HG02610 (cell line): ENCODE measurements at regions not wholly inside any gene's neighbourhood (a gene's known extent, or its start where the extent isn't known, plus 50 kb on each side); places are given as distances from the start of the nearest gene placed in this dataset.

Source experiments
- ATAC-seq: cut with Tn5 transposase; IDR thresholded peaks from one replicate; pipeline ENCODE4 v1.9.1; 2021; ENCODE audit warnings: mild to moderate bottlenecking, moderate library complexity; ENCODE audit not compliant: unreplicated experiment

DNA sequence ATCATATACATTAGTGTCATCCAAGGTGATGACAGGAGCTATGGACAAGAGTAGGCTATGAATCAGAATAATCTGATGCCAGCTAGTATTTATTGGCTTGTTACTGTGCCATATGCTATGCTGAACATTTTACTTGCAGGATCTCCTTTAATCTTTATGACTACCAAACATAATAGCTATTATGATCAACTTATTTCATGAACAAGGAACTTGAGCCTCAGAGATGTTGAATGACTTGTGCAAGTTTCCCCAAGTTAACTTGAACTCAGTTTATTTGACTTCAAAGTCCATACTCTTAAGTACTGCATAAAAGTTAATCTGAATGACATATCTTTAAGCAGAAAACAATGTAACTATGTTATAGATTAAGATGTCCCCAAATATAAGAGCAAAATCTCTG lies 178.8 kb upstream of the ARHGAP20 start:
- ATAC-seq = no peak

DNA sequence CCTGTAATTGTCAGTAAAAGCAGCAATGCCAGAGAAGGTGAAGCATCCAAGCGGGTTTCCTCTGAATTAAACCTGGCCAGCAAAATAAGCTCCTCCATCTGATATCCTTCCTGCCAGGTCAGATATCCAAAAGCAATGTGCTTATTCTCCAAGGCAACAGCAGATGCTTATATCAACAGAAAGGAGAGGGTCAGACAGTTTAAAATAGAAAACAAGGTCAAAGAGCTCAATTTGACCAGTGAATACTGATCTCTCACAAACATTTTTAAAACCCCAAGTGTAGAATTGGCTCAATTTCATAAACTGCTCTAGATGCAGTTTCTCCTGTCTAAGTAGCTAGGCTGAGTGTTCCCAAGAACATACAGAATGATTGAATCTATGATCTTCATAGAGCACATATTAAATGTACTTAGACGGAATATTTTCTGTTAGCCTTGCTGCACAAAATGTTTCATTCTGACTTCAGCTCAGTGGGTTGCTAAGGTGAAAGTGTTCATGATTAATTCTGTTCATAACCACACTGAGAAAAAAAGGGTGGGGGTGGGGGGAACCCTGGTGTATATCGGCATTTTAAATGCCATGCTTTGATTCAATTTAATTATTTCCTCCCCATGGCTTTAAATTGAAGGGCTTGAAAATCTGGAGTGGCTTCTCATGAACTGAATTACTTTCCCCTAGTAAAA lies 174.2 kb upstream of the ARHGAP20 start:
- no peak for ATAC-seq

DNA sequence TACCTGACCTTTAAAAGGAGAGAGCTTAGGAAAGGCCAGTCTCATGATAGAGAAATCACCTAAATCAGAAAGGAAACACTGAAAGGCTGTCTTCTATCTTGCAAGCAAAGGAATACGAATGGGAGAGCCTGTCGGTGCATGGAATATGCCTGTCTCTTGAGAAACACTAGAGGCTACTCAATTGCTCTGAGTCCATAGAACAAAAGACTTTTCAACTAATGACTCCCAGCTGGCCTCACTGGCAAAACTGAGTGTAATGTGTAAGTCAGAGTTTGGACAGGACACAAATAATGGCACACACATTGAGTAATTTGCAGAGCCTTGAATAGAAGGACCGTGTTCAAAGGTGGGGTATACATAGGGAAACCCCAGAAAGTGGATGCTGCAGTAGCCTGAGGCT lies 171.0 kb upstream of the ARHGAP20 start:
- ATAC-seq = no peak

DNA sequence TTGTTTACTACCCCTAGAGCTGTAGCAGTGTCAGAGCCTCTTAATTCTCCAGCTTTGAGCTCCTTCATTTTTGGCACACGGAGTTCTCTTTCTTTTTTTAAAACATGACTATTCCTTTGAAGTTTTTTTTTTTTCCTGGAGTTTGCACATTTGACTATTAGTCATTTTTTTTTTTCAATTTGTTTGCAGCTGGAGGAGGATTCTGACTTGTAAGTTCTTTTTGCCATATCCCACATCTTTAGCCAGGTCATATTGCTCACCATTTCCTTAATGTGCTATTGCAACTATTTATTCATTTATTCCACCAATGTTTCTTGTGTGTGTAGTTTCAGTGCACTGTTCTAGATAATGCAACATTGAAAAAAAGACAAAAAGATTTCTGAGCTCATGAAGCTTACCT lies 166.3 kb upstream of the ARHGAP20 start:
- ATAC-seq = no peak

DNA sequence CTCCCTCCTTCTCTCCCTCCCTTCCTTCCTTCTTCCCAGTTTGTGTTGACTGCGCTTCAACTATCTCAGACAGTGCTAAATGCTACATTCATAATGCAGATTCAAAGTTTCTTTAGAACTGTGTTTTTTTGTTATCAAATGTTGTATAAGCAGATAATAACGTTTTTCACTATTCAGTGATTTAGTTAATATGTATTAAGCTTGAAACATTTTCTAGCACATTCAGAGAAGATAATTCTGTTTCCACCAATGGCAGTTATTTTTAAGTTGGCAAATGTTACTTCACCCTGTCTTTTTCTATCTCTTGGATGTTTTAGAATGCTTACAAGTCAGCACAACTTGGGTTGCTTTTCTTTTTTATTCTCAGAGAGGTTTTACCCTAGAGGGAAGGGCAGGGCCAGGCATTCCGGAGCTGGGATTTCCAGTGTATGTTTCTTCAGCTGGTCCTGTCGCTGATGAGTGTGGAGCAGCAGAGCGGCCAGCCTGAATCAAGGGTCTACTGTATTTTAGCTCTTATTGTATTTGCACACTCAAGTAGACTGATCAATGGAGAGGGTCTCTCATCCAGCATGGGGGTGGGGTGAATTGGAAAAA lies 162.3 kb upstream of the ARHGAP20 start:
- ATAC-seq = no peak

DNA sequence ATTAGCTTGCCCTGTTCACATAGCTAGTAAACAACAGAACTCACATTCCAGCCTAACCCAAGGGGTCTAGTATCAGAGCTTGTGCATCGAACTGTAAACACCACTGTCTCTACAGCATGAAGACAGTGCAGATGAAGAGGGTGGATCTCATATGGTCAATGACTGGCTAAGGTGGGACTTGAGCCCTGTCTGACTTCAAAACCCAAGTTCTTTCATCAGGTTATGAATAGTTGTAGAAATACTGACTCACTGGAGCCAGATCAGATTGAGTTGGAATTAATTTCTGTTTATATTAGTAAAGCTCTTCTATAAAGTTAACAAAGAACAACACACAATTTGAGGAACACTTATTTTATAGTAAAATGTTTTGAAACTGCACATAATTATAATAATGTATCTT lies 161.7 kb upstream of the ARHGAP20 start:
- ATAC-seq = no peak

DNA sequence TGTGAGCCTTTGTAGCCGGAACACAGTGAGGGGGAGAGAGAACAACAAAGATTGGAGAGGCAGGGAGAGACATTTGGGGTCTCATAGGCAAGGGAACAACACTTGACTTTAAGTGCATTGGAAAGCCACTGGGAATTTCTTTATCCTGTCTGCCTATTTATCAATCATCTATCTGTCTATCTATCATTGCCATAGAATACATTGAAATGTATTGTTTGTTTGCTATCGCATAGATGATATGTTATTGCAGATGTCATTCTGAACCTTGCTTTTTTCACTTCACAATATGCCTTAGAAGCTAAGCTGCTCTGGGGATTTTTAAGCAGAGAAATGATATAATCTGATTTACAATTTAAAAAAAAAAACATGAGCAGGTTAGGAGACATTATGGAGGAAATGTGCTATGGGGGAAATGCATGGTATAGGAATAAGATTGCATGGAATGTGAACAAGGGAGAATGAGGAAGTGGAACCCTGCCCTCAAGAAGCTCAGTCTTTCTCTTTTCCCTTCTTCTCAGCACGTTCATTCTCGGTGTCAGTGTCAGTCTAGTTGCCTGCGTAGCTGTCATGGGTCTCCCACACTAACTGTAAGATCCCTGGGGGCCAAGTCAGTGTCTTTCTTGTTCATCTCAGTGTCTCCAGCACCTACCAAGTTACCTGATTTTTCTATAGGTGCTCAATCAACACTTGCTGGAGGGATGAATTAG lies 158.7 kb upstream of the ARHGAP20 start:
- ATAC-seq = no peak

DNA sequence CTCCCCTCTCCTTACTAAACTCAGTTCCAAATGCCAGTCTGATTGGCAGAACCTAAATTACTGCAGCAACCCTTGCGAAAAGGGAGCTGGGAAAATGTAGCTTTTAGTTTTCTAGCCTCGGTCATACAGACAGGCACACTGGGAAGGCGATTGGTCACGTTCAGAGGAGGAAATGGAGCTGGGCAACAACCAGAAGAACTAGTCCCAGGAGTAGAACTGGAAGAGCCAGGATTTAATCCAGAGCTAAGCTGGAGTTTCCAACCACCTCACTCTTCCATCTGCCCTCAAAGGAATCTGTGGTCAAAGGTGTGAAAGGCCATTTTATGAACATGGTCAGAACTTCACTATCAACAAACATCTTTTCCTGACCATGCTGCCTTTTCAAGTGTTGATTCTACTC lies 155.7 kb upstream of the ARHGAP20 start:
- no peak for ATAC-seq

DNA sequence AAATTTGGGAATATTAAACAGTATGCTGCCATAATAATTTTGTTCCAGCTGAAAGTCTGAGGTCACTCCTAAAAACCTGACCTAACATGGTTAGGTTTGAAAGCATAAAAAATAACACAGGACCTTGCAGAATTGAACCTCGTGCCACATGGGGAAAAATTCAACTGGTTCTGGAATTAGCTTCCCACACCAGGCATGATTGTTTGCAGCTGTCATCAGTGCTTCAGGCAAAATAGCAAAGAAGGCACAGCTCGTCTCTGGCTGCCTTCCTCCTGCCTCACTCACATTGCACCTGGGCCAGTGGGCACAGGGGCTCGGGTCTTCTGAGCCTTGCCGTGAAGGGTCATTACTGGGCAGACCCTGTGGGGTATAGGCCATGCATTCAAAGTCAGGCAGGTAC lies 153.8 kb upstream of the ARHGAP20 start:
- ATAC-seq = no peak

DNA sequence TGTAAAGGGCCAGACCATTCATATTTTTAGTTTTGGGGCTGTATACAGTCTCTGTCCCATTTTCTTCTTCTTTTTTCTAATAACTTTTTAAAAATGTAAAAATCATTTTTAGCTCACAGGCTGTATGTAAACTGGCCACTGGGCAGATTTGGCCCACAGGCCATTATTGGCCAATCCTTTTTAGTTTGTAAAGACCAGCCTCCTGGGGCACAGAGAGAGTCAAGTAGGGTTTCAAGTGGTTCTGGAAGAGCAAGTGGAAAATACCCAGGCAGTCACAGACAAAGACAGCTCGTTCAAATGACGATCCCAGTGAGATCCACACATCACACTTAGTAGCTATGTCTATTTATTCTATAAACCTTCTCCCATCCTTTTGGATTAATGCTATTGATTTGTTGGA lies 150.2 kb upstream of the ARHGAP20 start:
- ATAC-seq = no peak

DNA sequence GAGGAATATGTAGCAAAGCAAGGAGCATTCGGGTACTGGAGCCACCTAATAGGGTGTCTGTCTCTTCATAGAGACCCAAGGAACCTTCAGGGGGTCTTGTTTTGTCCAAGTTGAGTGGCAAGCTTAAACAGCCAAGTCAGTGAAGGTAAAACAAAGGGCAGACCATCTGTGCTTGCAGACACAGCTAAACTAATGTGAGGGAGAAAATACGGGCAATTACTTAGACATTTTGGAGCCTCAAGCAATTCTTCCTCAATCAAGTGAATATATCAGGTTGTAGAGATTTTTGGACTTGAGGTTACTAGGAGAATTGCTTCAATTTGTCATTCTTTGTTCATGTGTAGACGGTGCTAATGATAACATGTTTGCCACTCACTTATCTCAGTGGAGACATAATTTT lies 148.2 kb upstream of the ARHGAP20 start:
- no peak for ATAC-seq

DNA sequence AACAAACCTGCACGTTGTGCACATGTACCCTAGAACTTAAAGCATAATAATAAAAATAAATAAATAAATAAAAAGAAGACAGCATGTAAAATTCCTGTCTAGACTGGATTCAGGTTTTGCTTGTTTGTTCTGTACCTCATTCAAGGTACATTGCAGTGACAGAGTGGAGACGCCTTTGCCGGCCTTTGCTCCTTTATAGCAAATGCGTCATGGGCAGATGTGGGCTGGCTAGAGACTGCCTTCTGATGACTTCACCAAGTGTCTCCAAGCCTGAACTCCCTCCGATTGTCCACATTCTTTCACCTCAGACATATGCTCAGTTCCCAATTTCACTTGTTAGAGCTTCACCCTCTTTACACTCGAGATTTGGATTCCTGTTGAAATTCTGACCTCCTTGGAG lies 147.8 kb upstream of the ARHGAP20 start:
- ATAC-seq = no peak

DNA sequence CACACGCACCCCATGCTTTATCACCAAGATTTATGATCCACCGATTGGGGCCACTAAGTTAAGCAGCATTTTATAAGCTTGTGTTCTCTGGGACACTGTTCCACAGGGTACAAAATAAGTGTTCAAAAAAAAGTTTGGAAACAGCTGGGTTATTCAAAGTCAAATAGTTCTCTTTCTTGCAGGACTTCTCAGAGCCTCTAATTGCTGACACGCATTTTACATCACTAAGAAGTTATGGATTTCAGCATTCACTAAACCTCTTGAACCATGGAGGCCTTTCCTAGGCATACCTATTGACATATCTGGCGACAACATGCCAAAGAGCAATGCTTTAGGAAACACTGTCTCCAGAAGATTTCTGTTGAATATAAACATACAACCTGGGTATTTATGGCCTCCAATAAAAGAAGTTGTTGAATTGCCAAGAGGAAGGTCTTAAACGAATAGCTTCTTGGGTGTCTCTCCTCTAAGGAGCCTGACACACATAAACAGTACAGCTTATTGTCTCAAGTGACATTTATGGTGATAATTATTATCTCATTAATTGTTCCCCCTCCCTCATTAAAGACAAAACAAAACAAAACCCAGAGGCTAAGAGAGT lies 147.1 kb upstream of the ARHGAP20 start:
- ATAC-seq = no peak

DNA sequence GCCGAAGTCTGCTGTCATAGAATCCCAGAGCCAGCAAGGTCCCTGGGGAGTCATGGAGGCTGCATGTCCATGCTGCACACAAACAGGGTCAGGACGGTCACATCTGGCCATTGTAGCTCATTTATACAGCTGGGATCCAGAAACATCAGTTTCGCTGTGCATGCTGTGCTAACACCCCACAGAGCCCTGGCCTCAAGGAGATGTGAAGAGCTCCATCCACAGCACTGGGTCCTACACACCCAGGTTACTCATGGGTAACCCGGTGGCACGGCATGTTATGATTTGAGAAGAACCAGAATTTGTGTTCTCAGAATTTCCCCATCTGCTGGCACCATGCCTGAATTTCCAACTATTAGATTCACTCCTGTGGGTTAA lies 146.3 kb upstream of the ARHGAP20 start:
- peak; percentile 74 for ATAC-seq

DNA sequence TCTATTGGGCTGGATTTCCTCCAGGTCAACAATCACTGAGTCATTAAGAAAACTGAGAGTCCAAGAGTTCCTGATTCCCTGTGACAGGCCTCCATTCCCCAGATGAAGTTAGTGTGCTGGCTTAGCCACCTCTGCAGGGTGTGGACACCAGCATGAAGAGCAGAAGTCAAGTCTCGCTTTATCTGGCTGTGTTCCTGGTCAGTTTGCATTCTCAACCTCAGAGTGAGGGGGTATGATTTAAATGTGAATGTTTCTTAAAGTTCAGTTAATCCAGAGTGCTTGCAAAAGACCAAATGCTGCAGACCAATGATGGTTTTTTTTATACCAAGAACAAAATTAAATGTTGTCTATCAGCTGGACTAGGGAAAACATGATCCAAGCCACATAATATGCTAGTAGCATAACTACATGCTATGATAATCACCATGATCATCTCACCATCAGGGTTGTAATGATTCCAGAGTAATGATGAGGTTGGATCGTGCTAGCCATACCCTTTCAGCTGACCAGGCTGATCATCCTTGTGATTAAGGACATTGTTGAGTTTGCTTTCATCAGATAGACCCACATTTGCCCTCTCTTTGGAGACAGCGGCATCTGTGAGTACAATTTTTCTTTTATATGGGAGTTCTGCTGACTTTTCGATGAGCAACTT lies 145.8 kb upstream of the ARHGAP20 start:
- ATAC-seq = peak; percentile 32

DNA sequence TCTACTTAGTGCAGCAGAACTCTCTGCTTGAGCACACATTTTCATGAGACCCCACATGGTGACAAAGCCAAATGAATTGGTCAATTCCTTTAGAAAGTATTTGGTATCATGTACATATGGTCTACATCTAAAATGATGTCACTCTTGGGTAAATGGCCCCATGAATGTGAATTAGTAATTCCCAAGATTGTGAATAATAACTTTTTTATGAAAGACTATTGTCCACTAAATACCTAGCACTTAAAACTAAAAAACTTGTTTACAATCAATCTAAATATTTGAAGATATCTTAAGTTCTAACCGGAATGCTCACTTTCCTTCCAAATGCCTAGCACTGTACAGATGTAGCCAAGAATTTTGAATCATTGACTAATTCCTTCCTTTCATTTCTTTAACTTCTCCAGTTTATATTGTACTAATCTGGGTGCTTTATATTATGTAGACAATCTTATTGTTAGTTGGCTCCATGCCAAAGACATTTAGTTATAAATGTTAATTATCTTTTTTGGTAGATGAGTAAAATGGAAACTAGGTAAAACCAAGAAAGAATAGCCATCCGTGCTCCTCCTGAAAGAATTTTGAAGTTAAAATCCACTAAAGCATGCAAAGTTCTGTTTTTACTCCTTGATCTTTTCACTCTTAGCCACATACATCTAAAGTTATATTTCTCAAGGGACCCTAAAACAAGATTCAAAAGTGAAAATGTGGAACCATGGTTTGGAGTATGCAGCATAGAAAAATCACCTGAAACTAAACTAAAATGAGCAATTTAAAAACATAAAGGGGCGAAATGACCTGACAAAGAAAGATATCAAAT lies 145.0 kb upstream of the ARHGAP20 start:
- peak; percentile 73 for ATAC-seq

DNA sequence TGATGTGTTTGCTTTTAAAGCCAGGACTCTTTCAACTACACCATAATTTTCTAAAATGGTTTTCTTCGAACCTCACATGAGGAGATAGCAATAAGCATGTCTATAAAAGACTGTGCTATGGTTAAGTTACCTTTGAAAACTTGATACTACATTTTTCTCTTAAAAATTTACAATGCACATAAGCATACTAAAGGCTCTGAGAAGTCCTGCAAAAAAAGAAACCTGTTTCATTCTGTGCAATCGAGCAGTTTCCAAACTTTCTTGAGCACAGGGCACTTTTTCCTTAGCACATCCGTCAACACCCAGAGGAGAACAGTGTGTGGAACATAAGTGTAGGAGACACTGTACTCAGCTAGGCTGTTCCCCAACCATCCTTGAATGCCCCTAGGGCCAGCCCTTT lies 144.1 kb upstream of the ARHGAP20 start:
- ATAC-seq = no peak

DNA sequence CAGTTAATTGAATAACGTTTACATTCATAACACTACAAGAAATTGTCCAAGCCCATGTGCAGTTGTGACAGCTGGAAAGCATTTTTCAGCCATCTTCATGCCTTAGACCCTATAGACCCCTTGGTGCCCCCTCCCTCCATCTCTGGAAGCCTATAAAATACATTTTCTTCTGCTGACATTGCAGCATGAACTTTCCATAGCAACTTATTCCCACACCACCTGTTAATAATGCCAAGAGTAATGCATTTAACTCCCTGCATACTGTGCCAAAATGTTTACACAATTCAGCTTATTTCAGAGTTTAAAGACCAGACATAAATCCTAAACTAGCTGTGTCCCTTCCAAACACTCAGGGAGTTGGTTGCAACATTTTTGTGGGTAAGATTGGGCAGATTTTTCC lies 143.0 kb upstream of the ARHGAP20 start:
- ATAC-seq = no peak

DNA sequence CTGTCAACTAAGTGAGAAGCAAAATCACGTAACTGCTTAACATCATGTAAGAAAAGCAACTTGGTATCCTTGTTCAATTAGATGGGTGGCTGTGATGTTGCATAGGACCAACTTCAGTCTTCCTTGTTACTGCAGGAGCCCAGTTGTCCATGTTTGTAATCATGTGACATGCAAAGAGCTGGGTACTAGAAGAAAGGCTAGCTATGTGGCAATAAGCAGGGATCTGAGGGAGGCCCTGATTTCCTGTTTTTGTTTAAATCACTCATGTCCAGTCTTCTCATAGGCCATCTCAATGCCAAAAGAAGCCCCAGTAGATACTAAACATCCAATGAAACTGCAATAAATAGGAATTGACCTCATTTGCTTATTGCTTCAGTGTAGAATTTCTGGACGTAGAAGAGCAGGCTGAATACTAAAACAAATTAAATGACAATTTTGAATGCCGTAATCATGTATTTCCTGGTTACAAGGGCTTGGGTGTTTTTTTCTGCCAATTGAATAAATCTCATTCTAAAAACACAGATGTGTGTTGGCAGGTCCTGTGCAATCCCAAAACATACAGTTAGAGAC lies 140.8 kb upstream of the ARHGAP20 start:
- ATAC-seq = no peak

DNA sequence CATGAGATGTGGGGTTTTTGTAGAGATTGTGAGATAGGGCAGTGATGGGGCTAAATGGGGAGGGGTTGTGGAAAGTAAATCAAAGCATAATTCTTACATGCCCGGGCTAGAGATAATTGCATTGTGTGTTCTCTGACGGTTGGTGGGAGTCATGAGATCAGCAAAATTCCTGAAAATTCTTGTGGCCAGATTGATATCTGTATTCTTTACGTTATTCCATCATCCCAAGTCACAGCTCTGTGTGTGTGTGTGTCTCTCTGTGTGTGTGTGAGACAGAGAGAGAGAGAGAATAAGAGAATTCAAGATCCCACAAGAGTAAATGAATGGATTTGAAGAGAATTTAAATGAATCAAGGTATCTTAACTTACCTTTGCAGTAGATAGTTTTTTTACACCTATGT lies 138.6 kb upstream of the ARHGAP20 start:
- no peak for ATAC-seq
